RWPE1 (cell line): ENCODE measurements at regions not wholly inside any gene's neighbourhood (a gene's known extent, or its start where the extent isn't known, plus 50 kb on each side); places are given as distances from the start of the nearest gene placed in this dataset.

ENCODE experiments used
- CTCF ChIA-PET: fragments of 350-600 bp; sonication (Branson Sonifier 250); formaldehyde crosslinking; extraction: SDS; loops from one replicate; lab custom pipeline; 2021; lab: Yijun Ruan, JAX
- POLR2A ChIA-PET: fragments of 400-600 bp; formaldehyde crosslinking; extraction: SDS; loops from one replicate; lab custom pipeline; 2020; ENCODE audit warnings: antibody characterized with exemption; ENCODE audit not compliant: low non-redundant PET; lab: Yijun Ruan, JAX
- DNase-seq: peaks from one replicate; pipeline ENCODE4 v3.0.0; 2012; ENCODE audit warnings: low spot score
- H3K27ac ChIP-seq: fragments of 450-650 bp; 2 replicates; pipeline ENCODE4 v1.5.1; 2017
- TF ChIP-seq, protein P1 (sequence below): fragments of 450-650 bp; conservative IDR thresholded peaks from 2 replicates; pipeline ENCODE4 v1.5.1; 2017; ENCODE audit warnings: low read depth, mild to moderate bottlenecking

GRCh38 chr20:10984294-10984693 lies 310.5 kb upstream of the JAG1 start:
- ChIA-PET POLR2A (no interaction called here), CTCF (no interaction called here)
- no peak for DNase-seq
- no peak overlapping the region for H3K27ac ChIP-seq
- TF ChIP-seq, protein P1, sequence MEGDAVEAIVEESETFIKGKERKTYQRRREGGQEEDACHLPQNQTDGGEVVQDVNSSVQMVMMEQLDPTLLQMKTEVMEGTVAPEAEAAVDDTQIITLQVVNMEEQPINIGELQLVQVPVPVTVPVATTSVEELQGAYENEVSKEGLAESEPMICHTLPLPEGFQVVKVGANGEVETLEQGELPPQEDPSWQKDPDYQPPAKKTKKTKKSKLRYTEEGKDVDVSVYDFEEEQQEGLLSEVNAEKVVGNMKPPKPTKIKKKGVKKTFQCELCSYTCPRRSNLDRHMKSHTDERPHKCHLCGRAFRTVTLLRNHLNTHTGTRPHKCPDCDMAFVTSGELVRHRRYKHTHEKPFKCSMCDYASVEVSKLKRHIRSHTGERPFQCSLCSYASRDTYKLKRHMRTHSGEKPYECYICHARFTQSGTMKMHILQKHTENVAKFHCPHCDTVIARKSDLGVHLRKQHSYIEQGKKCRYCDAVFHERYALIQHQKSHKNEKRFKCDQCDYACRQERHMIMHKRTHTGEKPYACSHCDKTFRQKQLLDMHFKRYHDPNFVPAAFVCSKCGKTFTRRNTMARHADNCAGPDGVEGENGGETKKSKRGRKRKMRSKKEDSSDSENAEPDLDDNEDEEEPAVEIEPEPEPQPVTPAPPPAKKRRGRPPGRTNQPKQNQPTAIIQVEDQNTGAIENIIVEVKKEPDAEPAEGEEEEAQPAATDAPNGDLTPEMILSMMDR, result no peak

DNA sequence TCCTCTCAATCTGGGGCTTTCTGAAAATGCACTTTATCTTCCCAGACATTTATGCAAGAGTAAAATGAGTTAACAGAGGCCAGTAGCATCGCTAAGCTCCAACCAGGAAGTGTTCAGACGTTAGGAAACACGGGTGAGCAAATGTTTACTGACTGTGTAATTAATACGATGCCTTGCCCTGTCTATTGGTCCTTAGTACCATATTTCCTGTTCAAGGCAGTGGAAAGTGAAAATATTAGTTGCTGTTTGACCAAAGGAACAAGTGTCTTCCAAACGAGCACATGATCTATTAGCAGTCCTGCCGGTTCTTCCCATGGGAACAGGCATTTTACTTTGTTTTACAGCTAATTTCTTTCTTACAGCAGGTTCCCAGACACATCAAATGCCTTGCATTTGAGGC lies 311.1 kb upstream of the JAG1 start:
- H3K27ac ChIP-seq, result no peak overlapping the region
- TF ChIP-seq, protein P1, result no peak
- POLR2A ChIA-PET, result no interaction called here

GRCh38 chr20:10985536-10985935 lies 311.7 kb upstream of the JAG1 start:
- peak; percentile 22 for DNase-seq
- POLR2A ChIA-PET, result no interaction called here
- CTCF ChIA-PET, result no interaction called here

More for the DNA sequence above, 311.1 kb upstream of the JAG1 start:
- DNase-seq, result no peak
- CTCF ChIA-PET, result no interaction called here

GRCh38 chr20:10986586-10986985 lies 312.8 kb upstream of the JAG1 start:
- POLR2A ChIA-PET, result no interaction called here
- no peak for DNase-seq
- no peak overlapping the region for H3K27ac ChIP-seq
- CTCF ChIA-PET, result no interaction called here
- TF ChIP-seq, protein P1, result no peak

More at GRCh38 chr20:10985536-10985935, 311.7 kb upstream of the JAG1 start:
- no peak overlapping the region for H3K27ac ChIP-seq
- TF ChIP-seq, protein P1, result no peak

DNA sequence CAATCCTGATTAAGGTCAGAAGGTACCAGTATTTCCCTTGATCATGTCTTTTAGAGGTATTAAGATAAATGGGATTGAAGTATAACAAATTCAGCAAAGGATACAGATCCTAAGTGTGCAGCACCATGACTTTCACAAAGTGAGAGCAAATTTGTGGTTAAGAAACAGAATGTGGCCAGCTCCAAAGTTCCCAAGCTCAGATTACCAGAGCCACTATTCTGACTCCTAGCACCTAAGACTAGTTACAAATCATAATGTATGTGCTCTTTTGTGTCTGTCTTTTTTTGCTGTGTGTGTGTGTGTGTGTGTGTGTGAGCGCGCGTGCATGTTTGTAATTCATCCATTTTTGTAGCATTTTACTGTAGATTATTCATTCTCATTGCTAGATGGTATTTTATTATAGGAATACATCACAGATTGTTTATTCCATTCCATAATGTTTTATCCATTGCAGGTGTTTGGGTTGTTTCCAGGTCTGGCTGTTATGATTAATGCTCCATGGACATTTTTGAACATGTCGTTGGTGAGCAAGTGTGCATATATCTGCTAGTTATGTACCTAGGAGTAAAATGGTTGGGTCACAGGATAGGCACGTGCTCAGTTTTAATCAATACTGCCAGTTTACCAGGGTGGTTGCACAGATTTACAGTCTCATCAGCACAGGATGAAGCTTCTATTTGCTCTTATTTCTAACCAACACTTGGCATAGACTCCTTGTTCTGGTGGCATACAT lies 314.0 kb upstream of the JAG1 start:
- POLR2A ChIA-PET, result no interaction called here
- TF ChIP-seq, protein P1, result no peak
- CTCF ChIA-PET, result no interaction called here
- no peak overlapping the region for H3K27ac ChIP-seq
- DNase-seq, result peak; percentile 73

- DNase-seq, result no peak
- TF ChIP-seq, protein P1, result no peak
- ChIA-PET CTCF (interaction anchor here (0.7 kb wide), 1 partner anchor 303 kb away, joined by 4 read pairs; no protein-coding TSS in a partner anchor), POLR2A (no interaction called here)
- H3K27ac ChIP-seq, result no peak overlapping the region
These were observed 317.0 kb upstream of the JAG1 start for GRCh38 chr20:10990625-10991382.
